Stomach (tissue), 4 donors: ENCODE measurements at regions not wholly inside any gene's neighbourhood (a gene's known extent, or its start where the extent isn't known, plus 50 kb on each side); places are given as distances from the start of the nearest gene placed in this dataset.

Experiments used
- CTCF ChIP-seq, 7 experiments: fragments of 450-650 bp in 4 of 7; fragments of 200-600 bp in 3 of 7; sonication (generic) in 3 of 7; IDR thresholded peaks; one replicate each; pipeline ENCODE4 v1.5.1; 2016 to 2019; ENCODE audit warnings: antibody characterized with exemption in 7 of 7, control low read depth in 2 of 7, mild to moderate bottlenecking in 1 of 7
- POLR2A ChIP-seq, 4 donors: fragments of 450-650 bp; IDR thresholded peaks; one replicate each; pipeline ENCODE4 v1.6.1; 2016; ENCODE audit warnings: antibody characterized with exemption in 4 of 4, control low read depth in 2 of 4, mild to moderate bottlenecking in 1 of 4, moderate library complexity in 1 of 4

GRCh38 chr6:139591075-139591865 is 216.8 kb upstream of the CITED2 start:
- TF ChIP-seq CTCF (IDR thresholded peaks at IDR 0.05) (no peak), POLR2A (IDR thresholded peaks at IDR 0.05) (no peak)
